Uterus (tissue), 2 donors: ENCODE measurements at regions not wholly inside any gene's neighbourhood (a gene's known extent, or its start where the extent isn't known, plus 50 kb on each side); places are given as distances from the start of the nearest gene placed in this dataset.

Experiments
- CTCF ChIP-seq, 4 experiments: fragments of 200-600 bp in 2 of 4; fragments of 450-650 bp in 2 of 4; sonication (generic) in 2 of 4; IDR thresholded peaks; one replicate each; pipeline ENCODE4 v1.5.1; 2016 to 2019; ENCODE audit warnings: antibody characterized with exemption in 4 of 4, mild to moderate bottlenecking in 2 of 4, moderate library complexity in 1 of 4
- POLR2A ChIP-seq, 2 donors: fragments of 450-650 bp; IDR thresholded peaks; one replicate each; pipeline ENCODE4 v1.6.1; 2016; ENCODE audit warnings: antibody characterized with exemption in 2 of 2, mild to moderate bottlenecking in 1 of 2, moderate library complexity in 1 of 2

DNA sequence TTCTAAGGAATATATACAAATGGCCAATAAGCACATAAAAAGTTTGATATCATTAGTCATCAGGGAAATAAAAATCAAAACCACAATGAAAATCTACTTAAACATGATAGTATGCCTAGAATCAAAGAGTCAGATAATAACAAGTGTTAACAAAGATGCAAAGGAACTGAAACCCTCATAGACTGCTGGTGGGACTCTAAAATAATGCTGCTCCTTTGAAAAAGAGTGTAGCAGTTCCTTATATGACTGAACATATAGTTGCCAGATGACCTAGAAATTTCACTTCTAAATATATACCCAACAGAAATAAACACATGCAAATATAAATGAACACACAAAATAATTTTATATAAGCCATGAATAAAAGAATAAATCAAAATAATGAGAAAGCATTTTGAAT, 205.1 kb upstream of the CTSO start:
- TF ChIP-seq CTCF (IDR thresholded peaks at IDR 0.05) (no peak), POLR2A (IDR thresholded peaks at IDR 0.05) (no peak)
